ENCODE measurements at regions not wholly inside any gene's neighbourhood (a gene's known extent, or its start where the extent isn't known, plus 50 kb on each side); places are given as distances from the start of the nearest gene placed in this dataset.

DNA sequence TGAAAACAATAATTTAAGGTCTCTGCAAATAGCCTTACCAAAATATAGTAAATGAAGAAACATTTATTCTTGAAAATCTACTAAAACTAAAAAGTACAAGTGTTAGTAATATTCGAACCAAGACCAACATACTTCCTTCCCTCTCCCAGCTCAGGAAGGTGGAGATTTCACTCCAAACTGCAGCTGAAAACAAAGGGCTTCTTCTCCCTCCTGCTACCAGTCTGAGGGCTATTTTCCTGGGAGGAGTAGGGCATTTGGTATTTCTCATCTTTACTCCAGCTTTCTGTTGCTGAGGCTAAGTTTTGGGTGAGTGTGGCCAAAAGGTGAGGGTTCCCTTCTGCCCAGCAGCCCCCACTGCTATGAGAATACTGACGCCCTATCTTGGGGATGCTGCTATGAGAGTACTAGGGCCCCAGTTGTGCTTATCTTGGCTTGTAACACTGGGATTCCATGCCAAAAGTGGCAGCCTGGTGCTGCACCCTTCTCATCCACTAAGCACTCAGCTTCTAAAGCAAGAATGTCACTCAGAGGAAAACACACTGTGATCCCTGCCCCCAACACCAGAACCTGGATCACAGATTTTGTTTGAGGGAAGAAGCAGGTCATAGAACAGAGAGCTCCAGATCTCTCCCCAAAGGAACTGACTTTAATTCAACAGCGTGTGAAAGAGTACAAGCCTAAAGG lies 130.7 kb upstream of the KLF7 start:
- Histone ChIP-seq H3K4me3 (ENCODE audit: insufficient read depth, low read depth, low read length) (no peak overlapping the region), H3K9me3 (ENCODE audit: insufficient read depth, low read depth, low read length) (no peaks in the 10 kb centered on the region), H3K36me3 (ENCODE audit: insufficient read depth, low read length) (no peaks in the 10 kb centered on the region), H3K27ac (ENCODE audit: low read depth, low read length) (no peak overlapping the region), H3K79me2 (ENCODE audit: insufficient read depth, low read length) (no peaks in the 10 kb centered on the region), H3K27me3 (ENCODE audit: insufficient read depth, low read length) (no peaks in the 10 kb centered on the region), H4K20me1 (ENCODE audit: insufficient read depth, low read length) (no peaks in the 10 kb centered on the region), H3K4me1 (ENCODE audit: insufficient read depth, low read length) (no peaks in the 10 kb centered on the region), H2AFZ (ENCODE audit: low read depth, low read length) (no peak overlapping the region), H3K4me2 (ENCODE audit: low read length) (no peak overlapping the region), H3K9ac (ENCODE audit: low read length) (no peak overlapping the region)
- no peak overlapping the region for H3K27ac Mint-ChIP-seq (ENCODE audit: unreplicated experiment)
- H3K4me1 Mint-ChIP-seq (ENCODE audit: low read depth, unreplicated experiment): peaks cover 4% of the 10 kb centered on the region
- no peak overlapping the region for H3K4me3 Mint-ChIP-seq (ENCODE audit: unreplicated experiment)
- no peaks in the 10 kb centered on the region for H3K27me3 Mint-ChIP-seq (ENCODE audit: low read depth, unreplicated experiment)
- H3K36me3 Mint-ChIP-seq (ENCODE audit: low read depth, unreplicated experiment): no peaks in the 10 kb centered on the region
- no peak for FAIRE-seq
- no peak for TF ChIP-seq EZH2 (IDR thresholded peaks at IDR 0.05; ENCODE audit: insufficient read depth, low read length)
- no peak for TF ChIP-seq CTCF (IDR thresholded peaks at IDR 0.05; ENCODE audit: insufficient read depth, low read depth, low read length)
- no peak for DNase-seq (ENCODE audit: low read depth)
- peaks cover 5% of the 10 kb centered on the region for H3K9me3 Mint-ChIP-seq (ENCODE audit: unreplicated experiment)

GRCh38 chr2:207300817-207301216 lies 135.1 kb upstream of the KLF7 start:
- Histone ChIP-seq H3K36me3 (ENCODE audit: insufficient read depth, low read length) (no peaks in the 10 kb centered on the region), H3K27me3 (ENCODE audit: insufficient read depth, low read length) (no peaks in the 10 kb centered on the region), H3K4me1 (ENCODE audit: insufficient read depth, low read length) (no peaks in the 10 kb centered on the region), H3K79me2 (ENCODE audit: insufficient read depth, low read length) (no peaks in the 10 kb centered on the region), H4K20me1 (ENCODE audit: insufficient read depth, low read length) (no peaks in the 10 kb centered on the region), H2AFZ (ENCODE audit: low read depth, low read length) (no peak overlapping the region), H3K4me3 (ENCODE audit: insufficient read depth, low read depth, low read length) (no peak overlapping the region), H3K4me2 (ENCODE audit: low read length) (no peak overlapping the region), H3K9me3 (ENCODE audit: insufficient read depth, low read depth, low read length) (no peaks in the 10 kb centered on the region), H3K9ac (ENCODE audit: low read length) (no peak overlapping the region), H3K27ac (ENCODE audit: low read depth, low read length) (no peak overlapping the region)
- Mint-ChIP-seq H3K36me3 (ENCODE audit: low read depth, unreplicated experiment) (no peaks in the 10 kb centered on the region), H3K4me1 (ENCODE audit: low read depth, unreplicated experiment) (peaks cover 4% of the 10 kb centered on the region), H3K27ac (ENCODE audit: unreplicated experiment) (no peak overlapping the region), H3K9me3 (ENCODE audit: unreplicated experiment) (peaks cover 6% of the 10 kb centered on the region), H3K27me3 (ENCODE audit: low read depth, unreplicated experiment) (no peaks in the 10 kb centered on the region), H3K4me3 (ENCODE audit: unreplicated experiment) (no peak overlapping the region)
- no peak for DNase-seq (ENCODE audit: low read depth)
- no peak for FAIRE-seq
- TF ChIP-seq CTCF (IDR thresholded peaks at IDR 0.05; ENCODE audit: insufficient read depth, low read depth, low read length) (no peak), EZH2 (IDR thresholded peaks at IDR 0.05; ENCODE audit: insufficient read depth, low read length) (no peak)

DNA sequence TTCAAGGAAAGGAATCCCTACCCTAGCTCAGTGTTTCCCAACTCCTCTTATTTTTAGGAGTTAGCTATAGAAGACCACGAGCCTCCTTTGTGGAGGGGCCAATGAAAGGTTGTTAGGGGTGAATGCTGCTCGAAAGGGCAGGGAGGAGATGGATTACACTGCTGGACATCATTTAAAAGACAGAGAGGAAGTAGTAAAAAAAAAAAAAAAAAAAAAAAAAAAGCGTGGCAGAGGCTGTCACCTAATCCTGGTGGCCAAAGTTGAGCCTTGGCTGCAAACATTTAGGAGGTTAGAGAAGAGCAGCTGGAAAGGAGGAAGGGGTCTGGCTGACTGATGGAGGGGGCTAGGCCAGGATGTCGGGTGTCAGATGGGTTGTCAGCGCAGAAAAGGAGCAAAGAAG lies 139.0 kb upstream of the KLF7 start:
- Histone ChIP-seq H3K4me1 (ENCODE audit: insufficient read depth, low read length) (no peaks in the 10 kb centered on the region), H3K36me3 (ENCODE audit: insufficient read depth, low read length) (no peaks in the 10 kb centered on the region), H4K20me1 (ENCODE audit: insufficient read depth, low read length) (no peaks in the 10 kb centered on the region), H3K9ac (ENCODE audit: low read length) (no peak overlapping the region), H3K27me3 (ENCODE audit: insufficient read depth, low read length) (no peaks in the 10 kb centered on the region), H3K4me2 (ENCODE audit: low read length) (no peak overlapping the region), H3K27ac (ENCODE audit: low read depth, low read length) (no peak overlapping the region), H3K9me3 (ENCODE audit: insufficient read depth, low read depth, low read length) (no peaks in the 10 kb centered on the region), H3K79me2 (ENCODE audit: insufficient read depth, low read length) (no peaks in the 10 kb centered on the region), H2AFZ (ENCODE audit: low read depth, low read length) (no peak overlapping the region), H3K4me3 (ENCODE audit: insufficient read depth, low read depth, low read length) (no peak overlapping the region)
- Mint-ChIP-seq H3K36me3 (ENCODE audit: low read depth, unreplicated experiment) (no peaks in the 10 kb centered on the region), H3K27ac (ENCODE audit: unreplicated experiment) (no peak overlapping the region), H3K4me1 (ENCODE audit: low read depth, unreplicated experiment) (peaks cover 3% of the 10 kb centered on the region), H3K27me3 (ENCODE audit: low read depth, unreplicated experiment) (no peaks in the 10 kb centered on the region), H3K4me3 (ENCODE audit: unreplicated experiment) (no peak overlapping the region), H3K9me3 (ENCODE audit: unreplicated experiment) (peaks cover 6% of the 10 kb centered on the region)
- no peak for DNase-seq (ENCODE audit: low read depth)
- TF ChIP-seq EZH2 (IDR thresholded peaks at IDR 0.05; ENCODE audit: insufficient read depth, low read length) (no peak), CTCF (IDR thresholded peaks at IDR 0.05; ENCODE audit: insufficient read depth, low read depth, low read length) (no peak)
- no peak for FAIRE-seq
